ENCODE measurements at regions not wholly inside any gene's neighbourhood (a gene's known extent, or its start where the extent isn't known, plus 50 kb on each side); places are given as distances from the start of the nearest gene placed in this dataset.
A peak's percentile ranks its signal among the peaks of the same experiment; 100 is the strongest.

GRCh38 chr3:99143493-99143892 is 242.0 kb upstream of the DCBLD2 start:
- no peaks in the 10 kb centered on the region for H3K36me3 ChIP-seq (replicated peaks; ENCODE audit: control insufficient read depth, insufficient read depth, low read length)
- no peak overlapping the region for H3K4me3 ChIP-seq (ENCODE audit: insufficient read depth, low read depth, low read length)
- no peak for DNase-seq
- H3K27me3 ChIP-seq (ENCODE audit: control insufficient read depth, insufficient read depth, low read length): no peaks in the 10 kb centered on the region

GRCh38 chr3:99134986-99135385 is 233.5 kb upstream of the DCBLD2 start:
- Histone ChIP-seq H3K36me3 (replicated peaks; ENCODE audit: control insufficient read depth, insufficient read depth, low read length) (no peaks in the 10 kb centered on the region), H3K27me3 (ENCODE audit: control insufficient read depth, insufficient read depth, low read length) (no peaks in the 10 kb centered on the region), H3K4me3 (ENCODE audit: insufficient read depth, low read depth, low read length) (no peak overlapping the region)
- no peak for DNase-seq

DNA sequence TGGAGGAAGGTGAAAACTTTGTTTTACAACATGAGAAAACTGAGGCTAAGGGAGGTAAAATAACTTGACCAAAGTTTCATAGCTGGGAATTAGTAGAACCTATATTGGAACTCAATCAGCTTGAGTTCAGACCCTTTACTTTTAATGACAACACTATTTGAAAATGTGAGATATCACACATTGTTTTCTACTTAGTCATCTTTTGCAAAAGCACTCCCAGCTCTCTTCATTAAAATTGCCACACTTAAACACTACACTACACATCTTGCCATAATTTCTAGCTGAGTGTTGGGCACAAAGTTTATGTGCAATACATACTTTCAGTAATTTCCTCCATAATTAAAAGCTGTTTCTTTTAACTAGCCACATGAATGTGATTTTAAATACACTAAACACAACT is 230.4 kb upstream of the DCBLD2 start:
- no peaks in the 10 kb centered on the region for H3K27me3 ChIP-seq (ENCODE audit: control insufficient read depth, insufficient read depth, low read length)
- DNase-seq: no peak
- no peak overlapping the region for H3K4me3 ChIP-seq (ENCODE audit: insufficient read depth, low read depth, low read length)
- no peaks in the 10 kb centered on the region for H3K36me3 ChIP-seq (replicated peaks; ENCODE audit: control insufficient read depth, insufficient read depth, low read length)

- no peaks in the 10 kb centered on the region for H3K27me3 ChIP-seq (ENCODE audit: control insufficient read depth, insufficient read depth, low read length)
- H3K4me3 ChIP-seq (ENCODE audit: insufficient read depth, low read depth, low read length): no peak overlapping the region
- no peaks in the 10 kb centered on the region for H3K36me3 ChIP-seq (replicated peaks; ENCODE audit: control insufficient read depth, insufficient read depth, low read length)
- DNase-seq: no peak
Observed at GRCh38 chr3:99128725-99129505, 227.4 kb upstream of the DCBLD2 start.

DNA sequence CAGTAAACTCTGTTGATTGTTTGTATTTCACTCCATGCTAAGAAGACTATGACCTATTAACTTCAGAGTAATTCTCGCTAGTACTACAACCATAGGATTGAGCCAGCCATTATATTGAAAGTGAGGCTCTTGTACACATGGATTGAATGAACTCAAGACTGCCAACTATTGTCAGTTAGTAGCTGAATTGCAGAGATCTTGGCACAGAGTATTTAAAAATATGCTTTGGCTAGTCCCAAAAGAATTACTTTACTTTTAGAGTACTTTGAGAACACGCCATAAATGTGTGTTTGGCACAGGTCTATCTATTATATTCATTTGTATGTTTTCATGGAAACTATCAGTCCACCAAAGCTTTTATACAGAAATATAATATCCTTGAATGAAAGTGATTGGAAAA is 226.7 kb upstream of the DCBLD2 start:
- no peak for DNase-seq
- Histone ChIP-seq H3K27me3 (ENCODE audit: control insufficient read depth, insufficient read depth, low read length) (no peaks in the 10 kb centered on the region), H3K4me3 (ENCODE audit: insufficient read depth, low read depth, low read length) (no peak overlapping the region), H3K36me3 (replicated peaks; ENCODE audit: control insufficient read depth, insufficient read depth, low read length) (no peaks in the 10 kb centered on the region)

DNA sequence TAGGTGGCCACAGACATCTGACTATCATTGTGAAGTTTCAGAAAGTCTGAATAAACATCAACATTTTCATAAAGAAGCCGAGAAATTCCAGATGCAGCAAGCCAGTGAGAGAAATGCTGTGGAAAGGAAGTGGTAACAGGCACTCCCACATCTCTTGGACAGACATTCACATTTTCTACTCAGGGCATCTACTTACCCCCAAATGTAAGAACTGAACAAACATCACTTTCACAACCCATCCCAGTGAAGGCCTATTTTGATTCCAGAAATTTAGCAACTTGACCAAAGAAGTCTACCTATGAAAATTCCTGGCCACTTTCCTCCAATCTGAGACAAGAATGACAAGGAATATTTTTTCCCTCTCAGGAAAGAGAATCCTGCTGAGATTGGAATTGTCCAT is 224.8 kb upstream of the DCBLD2 start:
- H3K4me3 ChIP-seq (ENCODE audit: insufficient read depth, low read depth, low read length): no peak overlapping the region
- no peak for DNase-seq

GRCh38 chr3:99119385-99119784 is 217.9 kb upstream of the DCBLD2 start:
- H3K36me3 ChIP-seq (replicated peaks; ENCODE audit: control insufficient read depth, insufficient read depth, low read length): no peaks in the 10 kb centered on the region
- DNase-seq: no peak

More for the DNA sequence above, 224.8 kb upstream of the DCBLD2 start:
- Histone ChIP-seq H3K36me3 (replicated peaks; ENCODE audit: control insufficient read depth, insufficient read depth, low read length) (no peaks in the 10 kb centered on the region), H3K27me3 (ENCODE audit: control insufficient read depth, insufficient read depth, low read length) (no peaks in the 10 kb centered on the region)

GRCh38 chr3:99118381-99118780 is 216.9 kb upstream of the DCBLD2 start:
- Histone ChIP-seq H3K27me3 (ENCODE audit: control insufficient read depth, insufficient read depth, low read length) (no peaks in the 10 kb centered on the region), H3K4me3 (ENCODE audit: insufficient read depth, low read depth, low read length) (no peak overlapping the region), H3K36me3 (replicated peaks; ENCODE audit: control insufficient read depth, insufficient read depth, low read length) (no peaks in the 10 kb centered on the region)
- no peak for DNase-seq

More at GRCh38 chr3:99119385-99119784, 217.9 kb upstream of the DCBLD2 start:
- H3K4me3 ChIP-seq (ENCODE audit: insufficient read depth, low read depth, low read length): no peak overlapping the region
- no peaks in the 10 kb centered on the region for H3K27me3 ChIP-seq (ENCODE audit: control insufficient read depth, insufficient read depth, low read length)

DNA sequence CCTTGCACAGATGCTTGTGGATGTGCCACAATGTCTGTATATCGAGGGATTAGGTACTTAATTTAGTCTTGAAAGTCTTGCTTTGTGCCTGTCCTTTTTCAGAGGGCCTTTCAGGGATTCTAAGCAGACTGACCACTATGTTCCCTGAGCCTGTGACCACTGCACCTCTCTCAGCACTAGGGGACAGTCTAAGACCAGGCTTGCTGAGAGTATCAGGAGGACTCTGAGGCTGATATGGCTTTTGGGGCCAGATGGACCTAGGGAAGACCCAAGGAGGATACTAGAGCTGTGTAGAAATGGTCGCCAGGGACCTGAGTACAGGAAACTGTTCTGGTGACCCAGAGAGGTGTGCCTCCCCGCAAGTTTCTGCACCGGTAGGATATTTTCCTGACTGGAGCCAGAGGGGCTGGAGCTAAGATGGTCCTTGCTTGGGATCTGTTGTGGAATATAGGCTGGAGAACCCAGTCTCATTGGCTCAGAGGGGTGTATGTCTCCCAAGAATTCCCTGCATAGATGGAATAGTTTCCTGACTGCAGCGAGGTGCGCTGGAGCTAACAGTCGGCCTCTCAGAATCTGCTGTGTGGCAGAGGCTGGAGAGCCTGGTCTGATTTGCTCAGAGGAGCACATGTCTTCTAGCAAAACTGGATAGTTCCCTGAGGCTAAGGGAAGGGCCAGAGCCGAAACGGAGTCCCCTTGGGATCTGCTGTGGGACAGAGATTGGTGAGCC is 213.2 kb upstream of the DCBLD2 start:
- DNase-seq: peak; percentile 7
- Histone ChIP-seq H3K36me3 (replicated peaks; ENCODE audit: control insufficient read depth, insufficient read depth, low read length) (no peaks in the 10 kb centered on the region), H3K4me3 (ENCODE audit: insufficient read depth, low read depth, low read length) (no peak overlapping the region), H3K27me3 (ENCODE audit: control insufficient read depth, insufficient read depth, low read length) (no peaks in the 10 kb centered on the region)

DNA sequence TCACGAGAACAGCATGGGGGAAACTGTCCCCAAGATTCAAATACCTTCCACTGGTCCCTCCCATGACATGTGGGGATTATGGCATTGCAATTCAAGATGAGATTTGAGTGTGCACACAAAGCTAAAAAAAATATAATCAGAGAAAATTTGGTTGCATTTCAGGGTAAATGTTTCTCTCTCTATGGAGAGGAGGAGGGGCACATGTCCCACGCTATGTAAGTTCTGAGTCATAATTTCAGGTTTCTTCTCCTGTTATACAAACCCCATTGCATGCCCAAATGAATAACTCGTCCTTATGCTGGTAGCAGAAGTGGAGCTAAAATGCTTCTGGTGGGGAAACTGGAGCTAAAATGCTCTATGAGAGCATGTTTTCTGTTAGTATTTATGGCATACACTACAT is 209.7 kb upstream of the DCBLD2 start:
- DNase-seq: no peak
- H3K27me3 ChIP-seq (ENCODE audit: control insufficient read depth, insufficient read depth, low read length): no peaks in the 10 kb centered on the region
- H3K36me3 ChIP-seq (replicated peaks; ENCODE audit: control insufficient read depth, insufficient read depth, low read length): no peaks in the 10 kb centered on the region
- H3K4me3 ChIP-seq (ENCODE audit: insufficient read depth, low read depth, low read length): no peak overlapping the region

GRCh38 chr3:99110401-99110800 is 208.9 kb upstream of the DCBLD2 start:
- Histone ChIP-seq H3K4me3 (ENCODE audit: insufficient read depth, low read depth, low read length) (no peak overlapping the region), H3K36me3 (replicated peaks; ENCODE audit: control insufficient read depth, insufficient read depth, low read length) (no peaks in the 10 kb centered on the region), H3K27me3 (ENCODE audit: control insufficient read depth, insufficient read depth, low read length) (no peaks in the 10 kb centered on the region)
- no peak for DNase-seq

GRCh38 chr3:99108508-99108907 is 207.0 kb upstream of the DCBLD2 start:
- Histone ChIP-seq H3K4me3 (ENCODE audit: insufficient read depth, low read depth, low read length) (no peak overlapping the region), H3K27me3 (ENCODE audit: control insufficient read depth, insufficient read depth, low read length) (no peaks in the 10 kb centered on the region), H3K36me3 (replicated peaks; ENCODE audit: control insufficient read depth, insufficient read depth, low read length) (no peaks in the 10 kb centered on the region)
- DNase-seq: no peak

GRCh38 chr3:99094606-99095005 is 193.1 kb upstream of the DCBLD2 start:
- H3K36me3 ChIP-seq (replicated peaks; ENCODE audit: control insufficient read depth, insufficient read depth, low read length): no peaks in the 10 kb centered on the region
- no peaks in the 10 kb centered on the region for H3K27me3 ChIP-seq (ENCODE audit: control insufficient read depth, insufficient read depth, low read length)
- DNase-seq: no peak
- no peak overlapping the region for H3K4me3 ChIP-seq (ENCODE audit: insufficient read depth, low read depth, low read length)

DNA sequence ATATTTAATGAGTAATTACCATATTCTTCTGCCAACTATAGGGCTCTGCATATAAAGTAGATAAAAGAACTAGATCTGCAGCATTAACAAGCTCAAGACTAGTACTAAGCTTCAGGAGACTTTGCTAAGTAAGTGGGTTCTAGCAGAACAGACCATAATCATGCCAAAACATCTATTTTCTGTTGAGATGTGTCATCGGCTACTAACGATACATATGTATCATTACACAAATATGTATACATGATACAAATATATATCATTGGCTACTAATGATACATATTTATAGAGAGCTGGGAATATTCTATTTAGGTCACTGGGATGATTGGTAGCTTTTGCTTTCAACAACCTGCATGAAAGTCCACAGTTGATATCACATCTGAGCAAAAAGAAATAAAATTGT is 185.8 kb upstream of the DCBLD2 start:
- Histone ChIP-seq H3K4me3 (ENCODE audit: insufficient read depth, low read depth, low read length) (no peak overlapping the region), H3K27me3 (ENCODE audit: control insufficient read depth, insufficient read depth, low read length) (no peaks in the 10 kb centered on the region), H3K36me3 (replicated peaks; ENCODE audit: control insufficient read depth, insufficient read depth, low read length) (no peaks in the 10 kb centered on the region)
- DNase-seq: no peak

DNA sequence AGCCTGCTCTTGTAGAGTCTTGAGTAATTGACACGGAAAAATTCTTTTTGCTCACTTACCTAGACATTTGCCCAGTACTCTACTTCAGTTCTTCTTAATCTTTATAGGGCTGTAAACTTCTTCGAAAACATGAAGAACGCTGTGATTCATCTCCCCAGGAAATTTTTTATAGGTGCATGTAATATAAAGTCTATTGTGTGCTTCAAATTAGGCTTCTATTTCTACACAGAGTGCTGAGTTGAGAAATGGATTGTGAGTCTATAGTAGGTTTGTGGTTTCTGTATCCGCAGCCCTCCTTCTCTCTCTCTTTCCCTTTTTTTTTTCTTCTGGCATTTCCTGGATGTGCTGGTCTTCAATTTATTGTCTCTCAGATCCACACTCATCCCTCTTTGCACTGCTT is 183.3 kb upstream of the DCBLD2 start:
- Histone ChIP-seq H3K4me3 (ENCODE audit: insufficient read depth, low read depth, low read length) (no peak overlapping the region), H3K27me3 (ENCODE audit: control insufficient read depth, insufficient read depth, low read length) (no peaks in the 10 kb centered on the region), H3K36me3 (replicated peaks; ENCODE audit: control insufficient read depth, insufficient read depth, low read length) (no peaks in the 10 kb centered on the region)
- DNase-seq: no peak
